Kidney epithelial cell (primary cell): ENCODE measurements at regions not wholly inside any gene's neighbourhood (a gene's known extent, or its start where the extent isn't known, plus 50 kb on each side); places are given as distances from the start of the nearest gene placed in this dataset.
"Not testable (repeated sequence)": the region's sequence is repeated elsewhere in the genome, so short reads cannot be mapped to it uniquely, and the experiment has no call there.

Source experiments
- DNase-seq: peaks from one replicate; pipeline ENCODE4 v3.0.0-alpha.2; 2010; ENCODE audit warnings: low read depth
- H3K27me3 ChIP-seq: 2 replicates; pipeline ENCODE4 v1.6.0; 2011; ENCODE audit warnings: low read length; ENCODE audit not compliant: control insufficient read depth, insufficient read depth
- H3K36me3 ChIP-seq: 2 replicates; pipeline ENCODE4 v1.5.1; 2011; ENCODE audit warnings: low read length; ENCODE audit not compliant: control insufficient read depth, insufficient read depth
- H3K4me3 ChIP-seq: 2 replicates; pipeline ENCODE4 v1.5.1; 2011; ENCODE audit warnings: low read depth, mild to moderate bottlenecking, control low read depth, low read length
- TF ChIP-seq, protein P1 (sequence below): IDR thresholded peaks from 2 replicates; pipeline ENCODE4 v1.5.1; 2011; ENCODE audit warnings: mild to moderate bottlenecking, moderate library complexity, low read length, control low read depth, inconsistent platforms; ENCODE audit not compliant: insufficient read depth, poor library complexity, severe bottlenecking

DNA sequence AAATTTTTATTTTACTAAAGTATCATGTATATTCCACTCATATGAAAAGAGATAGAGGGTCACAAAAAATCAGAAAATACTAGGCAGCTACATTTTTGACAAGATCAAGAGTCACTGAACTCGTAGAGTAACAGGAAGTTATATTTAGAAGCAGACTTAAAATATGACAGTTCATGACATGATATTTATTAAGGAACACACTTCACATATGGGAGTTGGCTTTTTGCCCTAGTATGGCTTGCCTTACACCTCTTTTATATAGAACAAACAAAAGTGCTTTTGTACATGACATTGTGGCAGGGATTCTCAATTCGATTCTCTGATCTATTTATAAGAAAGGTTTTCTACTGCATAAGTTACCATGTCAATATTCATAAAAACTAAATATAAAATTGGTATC, 80.1 kb upstream of the GBE1 start:
- no peak for DNase-seq
- Histone ChIP-seq H3K27me3 (no peaks in the 10 kb centered on the region), H3K4me3 (no peak overlapping the region), H3K36me3 (no peaks in the 10 kb centered on the region)
- TF ChIP-seq, protein P1, sequence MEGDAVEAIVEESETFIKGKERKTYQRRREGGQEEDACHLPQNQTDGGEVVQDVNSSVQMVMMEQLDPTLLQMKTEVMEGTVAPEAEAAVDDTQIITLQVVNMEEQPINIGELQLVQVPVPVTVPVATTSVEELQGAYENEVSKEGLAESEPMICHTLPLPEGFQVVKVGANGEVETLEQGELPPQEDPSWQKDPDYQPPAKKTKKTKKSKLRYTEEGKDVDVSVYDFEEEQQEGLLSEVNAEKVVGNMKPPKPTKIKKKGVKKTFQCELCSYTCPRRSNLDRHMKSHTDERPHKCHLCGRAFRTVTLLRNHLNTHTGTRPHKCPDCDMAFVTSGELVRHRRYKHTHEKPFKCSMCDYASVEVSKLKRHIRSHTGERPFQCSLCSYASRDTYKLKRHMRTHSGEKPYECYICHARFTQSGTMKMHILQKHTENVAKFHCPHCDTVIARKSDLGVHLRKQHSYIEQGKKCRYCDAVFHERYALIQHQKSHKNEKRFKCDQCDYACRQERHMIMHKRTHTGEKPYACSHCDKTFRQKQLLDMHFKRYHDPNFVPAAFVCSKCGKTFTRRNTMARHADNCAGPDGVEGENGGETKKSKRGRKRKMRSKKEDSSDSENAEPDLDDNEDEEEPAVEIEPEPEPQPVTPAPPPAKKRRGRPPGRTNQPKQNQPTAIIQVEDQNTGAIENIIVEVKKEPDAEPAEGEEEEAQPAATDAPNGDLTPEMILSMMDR = no peak

- DNase-seq = no peak
- H3K36me3 ChIP-seq = no peaks in the 10 kb centered on the region
- H3K27me3 ChIP-seq = no peaks in the 10 kb centered on the region
- no peak overlapping the region for H3K4me3 ChIP-seq
- TF ChIP-seq, protein P1 = no peak
Observed at GRCh38 chr3:81839504-81840094, 78.2 kb upstream of the GBE1 start.

DNA sequence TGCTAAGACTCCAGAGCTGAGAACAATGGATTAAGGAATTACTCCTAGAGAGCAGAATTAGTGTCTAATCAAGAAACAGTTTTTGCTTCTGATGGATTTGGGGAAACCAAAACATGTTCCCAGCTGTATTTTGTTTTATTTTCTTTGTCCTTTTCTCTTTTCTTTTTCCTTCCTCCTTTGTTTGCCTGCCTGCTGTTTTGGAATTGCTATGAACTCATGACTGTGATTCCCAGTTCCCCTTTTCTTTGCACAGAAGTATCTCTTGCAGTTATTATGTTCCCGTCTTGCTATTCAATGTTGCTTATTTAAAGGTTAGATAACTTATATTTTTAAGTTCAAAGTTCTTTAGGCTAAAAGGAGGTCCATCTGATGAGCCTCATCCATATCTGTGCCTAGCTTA, 77.0 kb upstream of the GBE1 start:
- Histone ChIP-seq H3K36me3 (no peaks in the 10 kb centered on the region), H3K4me3 (no peak overlapping the region), H3K27me3 (no peaks in the 10 kb centered on the region)
- DNase-seq = no peak
- TF ChIP-seq, protein P1 = no peak

- Histone ChIP-seq H3K4me3 (no peak overlapping the region), H3K36me3 (no peaks in the 10 kb centered on the region), H3K27me3 (no peaks in the 10 kb centered on the region)
- DNase-seq = no peak
- TF ChIP-seq, protein P1 = no peak
Observed at GRCh38 chr3:81837071-81837593, 75.7 kb upstream of the GBE1 start.

GRCh38 chr3:81829937-81830336, 68.5 kb upstream of the GBE1 start:
- TF ChIP-seq, protein P1 = no peak
- no peak for DNase-seq
- no peak overlapping the region for H3K4me3 ChIP-seq
- no peaks in the 10 kb centered on the region for H3K27me3 ChIP-seq
- no peaks in the 10 kb centered on the region for H3K36me3 ChIP-seq

DNA sequence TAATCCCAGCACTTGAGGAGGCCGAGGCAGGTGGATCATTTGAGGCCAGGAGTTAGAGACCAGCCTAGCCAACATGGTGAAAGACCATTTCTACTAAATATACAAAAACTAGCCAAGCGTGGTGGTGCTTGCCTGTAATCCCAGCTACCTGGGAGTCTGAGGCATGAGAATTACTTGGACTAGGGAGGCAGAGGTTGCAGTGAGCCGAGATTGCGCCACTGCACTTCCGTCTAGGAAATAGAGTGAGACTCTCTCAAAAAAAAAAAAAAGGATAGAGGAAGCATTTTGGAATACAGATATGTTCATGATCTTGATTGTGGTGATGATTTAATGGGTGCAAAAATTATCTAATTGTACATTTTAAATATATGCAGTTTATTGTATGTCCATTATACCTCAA, 67.8 kb upstream of the GBE1 start:
- not testable (repeated sequence) for H3K36me3 ChIP-seq, H3K27me3 ChIP-seq, H3K4me3 ChIP-seq, DNase-seq
